HEK293 (cell line): ENCODE measurements at regions not wholly inside any gene's neighbourhood (a gene's known extent, or its start where the extent isn't known, plus 50 kb on each side); places are given as distances from the start of the nearest gene placed in this dataset.

Source experiments
- CTCF ChIA-PET: fragments of 350-600 bp; formaldehyde crosslinking; extraction: SDS; loops from one replicate; lab custom pipeline; 2021; ENCODE audit warnings: antibody characterized with exemption; lab: Yijun Ruan, JAX
- POLR2A ChIA-PET: fragments of 300-600 bp; formaldehyde crosslinking; extraction: SDS; loops from one replicate; lab custom pipeline; 2020; ENCODE audit warnings: antibody characterized with exemption, inconsistent platforms; lab: Yijun Ruan, JAX
- H3K27ac ChIP-seq: fragments of 200-500 bp; sonication (Bioruptor generic); 2 replicates; pipeline ENCODE4 v1.5.1; 2014; ENCODE audit warnings: low read depth, low read length, control low read depth, inconsistent platforms; ENCODE audit errors: extremely low read depth
- H3K36me3 ChIP-seq, 2 experiments: fragments of 200-500 bp in 1 of 2; sonication (Bioruptor generic) in 1 of 2; 1 replicate in 1 of 2; 2 replicates in 1 of 2; pipeline ENCODE4 v1.5.1; 2014 to 2017; ENCODE audit warnings: inconsistent platforms in 2 of 2, low read length in 2 of 2; ENCODE audit not compliant: control insufficient read depth in 2 of 2, insufficient read depth in 1 of 2
- H3K4me1 ChIP-seq: fragments of 200-500 bp; sonication (Bioruptor generic); 2 replicates; pipeline ENCODE4 v1.5.1; 2014; ENCODE audit warnings: mild to moderate bottlenecking, low read length, inconsistent platforms; ENCODE audit not compliant: control insufficient read depth, insufficient read depth
- H3K4me3 ChIP-seq: 2 replicates; pipeline ENCODE4 v1.5.1; 2011; ENCODE audit warnings: low read depth, mild to moderate bottlenecking, control low read depth, low read length, moderate library complexity
- H3K9me3 ChIP-seq: fragments of 200-500 bp; sonication (Bioruptor generic); 2 replicates; pipeline ENCODE4 v1.5.1; 2014; ENCODE audit warnings: low read depth, low read length, inconsistent platforms; ENCODE audit not compliant: control insufficient read depth, insufficient read depth
- AEBP2 ChIP-seq: fragments of 450-650 bp; formaldehyde crosslinking; IDR thresholded peaks from 2 replicates; pipeline ENCODE4 v1.5.1; 2016; ENCODE audit warnings: missing biosample characterization, missing genetic modification characterization, borderline replicate concordance
- ATF2 ChIP-seq: fragments of 450-650 bp; formaldehyde crosslinking; IDR thresholded peaks from 2 replicates; pipeline ENCODE4 v1.5.1; 2016; ENCODE audit warnings: missing biosample characterization, missing genetic modification characterization, low read depth
- KLF7 ChIP-seq: fragments of 450-650 bp; formaldehyde crosslinking; IDR thresholded peaks from 2 replicates; pipeline ENCODE4 v1.5.1; 2016; ENCODE audit warnings: missing biosample characterization, missing genetic modification characterization, borderline replicate concordance
- SP3 ChIP-seq: fragments of 450-650 bp; formaldehyde crosslinking; IDR thresholded peaks from 2 replicates; pipeline ENCODE4 v1.5.1; 2016; ENCODE audit warnings: missing biosample characterization, missing genetic modification characterization
- TRIM28 ChIP-seq: IDR thresholded peaks from 2 replicates; pipeline ENCODE4 v1.6.1; 2011; ENCODE audit warnings: low read length, control low read depth, borderline replicate concordance
- YY1 ChIP-seq: fragments of 450-650 bp; formaldehyde crosslinking; IDR thresholded peaks from 2 replicates; pipeline ENCODE4 v1.5.1; 2018; ENCODE audit warnings: missing biosample characterization, missing genetic modification characterization
- ZBTB48 ChIP-seq: fragments of 450-650 bp; formaldehyde crosslinking; IDR thresholded peaks from 2 replicates; pipeline ENCODE4 v1.5.1; 2016; ENCODE audit warnings: missing biosample characterization, missing genetic modification characterization
- ZFP3 ChIP-seq: fragments of 450-650 bp; formaldehyde crosslinking; IDR thresholded peaks from 2 replicates; pipeline ENCODE4 v1.5.1; 2016; ENCODE audit warnings: low read depth, missing biosample characterization, missing genetic modification characterization
- ZFP41 ChIP-seq: fragments of 450-650 bp; formaldehyde crosslinking; IDR thresholded peaks from 2 replicates; pipeline ENCODE4 v1.5.1; 2016; ENCODE audit warnings: missing biosample characterization, missing genetic modification characterization, borderline replicate concordance
- ZNF112 ChIP-seq: fragments of 450-650 bp; formaldehyde crosslinking; IDR thresholded peaks from 2 replicates; pipeline ENCODE4 v1.5.0; 2017; ENCODE audit warnings: missing biosample characterization, missing genetic modification characterization
- ZNF140 ChIP-seq: fragments of 450-650 bp; formaldehyde crosslinking; IDR thresholded peaks from 2 replicates; pipeline ENCODE4 v1.5.1; 2016; ENCODE audit warnings: missing biosample characterization, missing genetic modification characterization
- ZNF19 ChIP-seq: fragments of 450-650 bp; formaldehyde crosslinking; IDR thresholded peaks from 2 replicates; pipeline ENCODE4; 2016; ENCODE audit warnings: missing biosample characterization, missing genetic modification characterization, low read depth
- ZNF350 ChIP-seq: fragments of 450-650 bp; formaldehyde crosslinking; IDR thresholded peaks from 2 replicates; pipeline ENCODE4 v1.5.0; 2017; ENCODE audit warnings: missing biosample characterization, mild to moderate bottlenecking, missing genetic modification characterization
- ZNF398 ChIP-seq: fragments of 450-650 bp; formaldehyde crosslinking; IDR thresholded peaks from 2 replicates; pipeline ENCODE4 v1.5.1; 2017; ENCODE audit warnings: missing biosample characterization, missing genetic modification characterization
- ZNF449 ChIP-seq: fragments of 450-650 bp; formaldehyde crosslinking; IDR thresholded peaks from 2 replicates; pipeline ENCODE4 v1.5.1; 2017; ENCODE audit warnings: missing biosample characterization, mild to moderate bottlenecking, missing genetic modification characterization, moderate library complexity
- ZNF561 ChIP-seq: fragments of 450-650 bp; IDR thresholded peaks from 2 replicates; pipeline ENCODE4 v1.5.1; 2018; ENCODE audit warnings: missing biosample characterization, missing genetic modification characterization, borderline replicate concordance
- ZNF610 ChIP-seq: fragments of 450-650 bp; formaldehyde crosslinking; IDR thresholded peaks from 2 replicates; pipeline ENCODE4 v1.5.1; 2016; ENCODE audit warnings: missing biosample characterization, missing genetic modification characterization, borderline replicate concordance
- ZNF629 ChIP-seq: fragments of 450-650 bp; formaldehyde crosslinking; IDR thresholded peaks from 2 replicates; pipeline ENCODE4 v1.5.1; 2017; ENCODE audit warnings: missing biosample characterization, missing genetic modification characterization
- ZNF791 ChIP-seq: fragments of 450-650 bp; formaldehyde crosslinking; IDR thresholded peaks from 2 replicates; pipeline ENCODE4 v1.5.1; 2016; ENCODE audit warnings: missing biosample characterization, missing genetic modification characterization
- ZSCAN4 ChIP-seq: fragments of 450-650 bp; formaldehyde crosslinking; IDR thresholded peaks from 2 replicates; pipeline ENCODE4 v1.5.1; 2017; ENCODE audit warnings: missing biosample characterization, missing genetic modification characterization
- ZSCAN5A ChIP-seq: fragments of 450-650 bp; formaldehyde crosslinking; IDR thresholded peaks from 2 replicates; pipeline ENCODE4 v1.5.1; 2016; ENCODE audit warnings: missing biosample characterization, missing genetic modification characterization

GRCh38 chr12:64558754-64559153 is 51.5 kb upstream of the RASSF3 start (continued):
- no peak for TF ChIP-seq AEBP2 (tag by site-specific recombination)
- no peak for TF ChIP-seq ZNF791 (tag by site-specific recombination)
- no peak for TF ChIP-seq ZNF350 (tag by site-specific recombination)
- TF ChIP-seq YY1 = no peak
- no peak for TF ChIP-seq ZNF449
- TF ChIP-seq ZNF112 (tag by site-specific recombination) = no peak
- no peak for TF ChIP-seq ZBTB48 (tag by site-specific recombination)

- H3K27ac ChIP-seq = peak overlapping the region; percentile 42; the same call in 1 of the 2 replicates
- no peak for TF ChIP-seq TRIM28
- TF ChIP-seq ZFP3 (tag by site-specific recombination) = no peak
- no peak for TF ChIP-seq ZNF398 (tag by site-specific recombination)
- no peak for TF ChIP-seq ZSCAN5A (tag by site-specific recombination)
- peak; percentile 80 for TF ChIP-seq ZNF629 (tag by site-specific recombination)
- no peak for TF ChIP-seq ZNF610
- TF ChIP-seq ZNF449 = no peak
- no peak for TF ChIP-seq ZNF140 (tag by site-specific recombination)
- no peak for TF ChIP-seq ZNF19 (tag by site-specific recombination)
- no peak for TF ChIP-seq SP3 (tag by site-specific recombination)
- no peak for TF ChIP-seq AEBP2 (tag by site-specific recombination)
- TF ChIP-seq KLF7 = no peak
- 0 out of 2 replicates have a peak, but pooled peaks have one; percentile 39 for TF ChIP-seq ZNF561 (tag by site-specific recombination)
- peak; percentile 34; the same call in 1 of the 2 replicates for TF ChIP-seq ATF2
- TF ChIP-seq ZSCAN4 (tag by site-specific recombination) = no peak
- TF ChIP-seq ZFP41 (tag by site-specific recombination) = no peak
These were observed 49.6 kb upstream of the RASSF3 start for GRCh38 chr12:64560396-64561301.

More at GRCh38 chr12:64560396-64561301, 49.6 kb upstream of the RASSF3 start:
- no peak overlapping the region for H3K4me3 ChIP-seq
- ChIA-PET POLR2A (interaction anchor here (0.6 kb wide), 1 partner anchor 81 kb away, joined by 3 read pairs; no protein-coding TSS in a partner anchor), CTCF (interaction anchor here (0.6 to 2.3 kb wide), 6 partner anchors 10 to 147 kb away, joined by 3 to 11 read pairs (median 5); no protein-coding TSS in a partner anchor)
- H3K4me1 ChIP-seq = peaks cover 10% of the 10 kb centered on the region
- H3K36me3 ChIP-seq = no peaks in the 10 kb centered on the region
- no peaks in the 10 kb centered on the region for H3K9me3 ChIP-seq
